ENCODE measurements at regions not wholly inside any gene's neighbourhood (a gene's known extent, or its start where the extent isn't known, plus 50 kb on each side); places are given as distances from the start of the nearest gene placed in this dataset.

GRCh38 chr18:47470941-47471340 is 219.5 kb upstream of the SKOR2 start:
- no peak for DNase-seq

- no peak for DNase-seq
Measured at GRCh38 chr18:47469576-47469975, 218.1 kb upstream of the SKOR2 start.

GRCh38 chr18:47461977-47462376 is 210.5 kb upstream of the SKOR2 start:
- DNase-seq, result no peak

- no peak for DNase-seq
Measured at GRCh38 chr18:47461406-47461948, 210.0 kb upstream of the SKOR2 start.

GRCh38 chr18:47458483-47458882 is 207.0 kb upstream of the SKOR2 start:
- no peak for DNase-seq

- no peak for DNase-seq
Measured at GRCh38 chr18:47457614-47458013, 206.2 kb upstream of the SKOR2 start.

GRCh38 chr18:47453038-47453437 is 201.6 kb upstream of the SKOR2 start:
- DNase-seq, result peak; percentile 10 to 19

GRCh38 chr18:47448956-47449355 is 197.5 kb upstream of the SKOR2 start:
- no peak for DNase-seq

GRCh38 chr18:47441914-47442313 is 190.5 kb upstream of the SKOR2 start:
- DNase-seq, result no peak

- no peak for DNase-seq
Measured at GRCh38 chr18:47438001-47438400, 186.5 kb upstream of the SKOR2 start.

- DNase-seq, result no peak
Measured at GRCh38 chr18:47436871-47437270, 185.4 kb upstream of the SKOR2 start.

- DNase-seq, result no peak
Measured at GRCh38 chr18:47434214-47434746, 182.8 kb upstream of the SKOR2 start.

GRCh38 chr18:47427923-47428637 is 176.6 kb upstream of the SKOR2 start:
- no peak for DNase-seq

GRCh38 chr18:47427072-47427471 is 175.6 kb upstream of the SKOR2 start:
- DNase-seq, result no peak

GRCh38 chr18:47425365-47425764 is 173.9 kb upstream of the SKOR2 start:
- no peak for DNase-seq

- DNase-seq, result no peak
Measured at GRCh38 chr18:47422524-47422923, 171.1 kb upstream of the SKOR2 start.

- DNase-seq, result no peak
Measured at GRCh38 chr18:47420130-47420529, 168.7 kb upstream of the SKOR2 start.

- no peak for DNase-seq
Measured at GRCh38 chr18:47418746-47419145, 167.3 kb upstream of the SKOR2 start.

- DNase-seq, result no peak
Measured at GRCh38 chr18:47417807-47418206, 166.3 kb upstream of the SKOR2 start.

- no peak for DNase-seq
Measured at GRCh38 chr18:47415881-47416280, 164.4 kb upstream of the SKOR2 start.

GRCh38 chr18:47413327-47413726 is 161.9 kb upstream of the SKOR2 start:
- DNase-seq, result no peak

- no peak for DNase-seq
Measured at GRCh38 chr18:47412924-47413323, 161.5 kb upstream of the SKOR2 start.

GRCh38 chr18:47411159-47411558 is 159.7 kb upstream of the SKOR2 start:
- DNase-seq, result no peak

GRCh38 chr18:47410139-47410538 is 158.7 kb upstream of the SKOR2 start:
- no peak for DNase-seq
